Glutamatergic neuron (in vitro differentiated cells): ENCODE measurements at regions not wholly inside any gene's neighbourhood (a gene's known extent, or its start where the extent isn't known, plus 50 kb on each side); places are given as distances from the start of the nearest gene placed in this dataset.

Source experiments
- DNase-seq: peaks from one replicate; pipeline ENCODE4 v3.0.0; 2022
- H3K27ac Mint-ChIP-seq: one replicate; pipeline ENCODE4 v1.8.0; 2020; ENCODE audit warnings: mild to moderate bottlenecking, mixed read lengths, inconsistent platforms; ENCODE audit not compliant: unreplicated experiment
- H3K27me3 Mint-ChIP-seq: one replicate; pipeline ENCODE4 v1.8.0; 2020; ENCODE audit warnings: mild to moderate bottlenecking, moderate library complexity, mixed read lengths, inconsistent platforms; ENCODE audit not compliant: unreplicated experiment
- H3K36me3 Mint-ChIP-seq: one replicate; pipeline ENCODE4 v1.8.0; 2020; ENCODE audit warnings: mild to moderate bottlenecking, mixed read lengths, inconsistent platforms; ENCODE audit not compliant: unreplicated experiment
- H3K4me1 Mint-ChIP-seq: one replicate; pipeline ENCODE4 v1.8.0; 2020; ENCODE audit warnings: mild to moderate bottlenecking, low read depth, mixed read lengths, inconsistent platforms; ENCODE audit not compliant: unreplicated experiment
- H3K4me3 Mint-ChIP-seq: one replicate; pipeline ENCODE4 v1.8.0; 2020; ENCODE audit warnings: mild to moderate bottlenecking, mixed read lengths, inconsistent platforms; ENCODE audit not compliant: unreplicated experiment
- H3K9me3 Mint-ChIP-seq: one replicate; pipeline ENCODE4 v1.8.0; 2020; ENCODE audit warnings: mild to moderate bottlenecking, moderate library complexity, mixed read lengths, inconsistent platforms; ENCODE audit not compliant: unreplicated experiment
- TF ChIP-seq, protein P1 (sequence below): fragments of 200-600 bp; sonication (generic); IDR thresholded peaks from one replicate; pipeline ENCODE4 v1.5.0; 2021; ENCODE audit not compliant: partially characterized antibody, unreplicated experiment

DNA sequence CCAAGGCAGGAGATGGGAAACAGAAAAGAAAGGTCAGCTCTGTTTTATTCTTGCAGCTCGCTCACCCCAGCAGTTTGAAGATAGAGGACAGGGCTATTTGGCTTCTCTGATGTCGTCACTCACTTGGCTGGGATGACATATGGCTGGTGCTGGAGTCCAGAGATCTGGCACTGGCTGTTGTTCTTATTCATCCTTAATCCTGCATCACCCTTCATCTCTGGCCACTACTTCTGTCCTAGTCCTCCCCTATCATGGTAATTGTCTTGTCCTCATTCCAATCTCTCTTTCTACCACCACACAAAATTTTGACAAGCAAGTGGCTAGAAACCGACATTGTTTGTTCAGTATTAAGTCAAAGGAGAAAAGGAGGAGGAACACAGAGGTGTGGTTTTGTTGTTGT lies 103.8 kb upstream of the PDE4B start:
- peak; percentile 24 for DNase-seq
- Mint-ChIP-seq H3K4me3 (no peak overlapping the region), H3K27ac (peak overlapping the region; percentile 60), H3K9me3 (peaks cover 3% of the 10 kb centered on the region), H3K4me1 (peaks cover 6% of the 10 kb centered on the region), H3K36me3 (peaks cover 4% of the 10 kb centered on the region), H3K27me3 (peaks cover 5% of the 10 kb centered on the region)
- TF ChIP-seq, protein P1, sequence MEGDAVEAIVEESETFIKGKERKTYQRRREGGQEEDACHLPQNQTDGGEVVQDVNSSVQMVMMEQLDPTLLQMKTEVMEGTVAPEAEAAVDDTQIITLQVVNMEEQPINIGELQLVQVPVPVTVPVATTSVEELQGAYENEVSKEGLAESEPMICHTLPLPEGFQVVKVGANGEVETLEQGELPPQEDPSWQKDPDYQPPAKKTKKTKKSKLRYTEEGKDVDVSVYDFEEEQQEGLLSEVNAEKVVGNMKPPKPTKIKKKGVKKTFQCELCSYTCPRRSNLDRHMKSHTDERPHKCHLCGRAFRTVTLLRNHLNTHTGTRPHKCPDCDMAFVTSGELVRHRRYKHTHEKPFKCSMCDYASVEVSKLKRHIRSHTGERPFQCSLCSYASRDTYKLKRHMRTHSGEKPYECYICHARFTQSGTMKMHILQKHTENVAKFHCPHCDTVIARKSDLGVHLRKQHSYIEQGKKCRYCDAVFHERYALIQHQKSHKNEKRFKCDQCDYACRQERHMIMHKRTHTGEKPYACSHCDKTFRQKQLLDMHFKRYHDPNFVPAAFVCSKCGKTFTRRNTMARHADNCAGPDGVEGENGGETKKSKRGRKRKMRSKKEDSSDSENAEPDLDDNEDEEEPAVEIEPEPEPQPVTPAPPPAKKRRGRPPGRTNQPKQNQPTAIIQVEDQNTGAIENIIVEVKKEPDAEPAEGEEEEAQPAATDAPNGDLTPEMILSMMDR = no peak

DNA sequence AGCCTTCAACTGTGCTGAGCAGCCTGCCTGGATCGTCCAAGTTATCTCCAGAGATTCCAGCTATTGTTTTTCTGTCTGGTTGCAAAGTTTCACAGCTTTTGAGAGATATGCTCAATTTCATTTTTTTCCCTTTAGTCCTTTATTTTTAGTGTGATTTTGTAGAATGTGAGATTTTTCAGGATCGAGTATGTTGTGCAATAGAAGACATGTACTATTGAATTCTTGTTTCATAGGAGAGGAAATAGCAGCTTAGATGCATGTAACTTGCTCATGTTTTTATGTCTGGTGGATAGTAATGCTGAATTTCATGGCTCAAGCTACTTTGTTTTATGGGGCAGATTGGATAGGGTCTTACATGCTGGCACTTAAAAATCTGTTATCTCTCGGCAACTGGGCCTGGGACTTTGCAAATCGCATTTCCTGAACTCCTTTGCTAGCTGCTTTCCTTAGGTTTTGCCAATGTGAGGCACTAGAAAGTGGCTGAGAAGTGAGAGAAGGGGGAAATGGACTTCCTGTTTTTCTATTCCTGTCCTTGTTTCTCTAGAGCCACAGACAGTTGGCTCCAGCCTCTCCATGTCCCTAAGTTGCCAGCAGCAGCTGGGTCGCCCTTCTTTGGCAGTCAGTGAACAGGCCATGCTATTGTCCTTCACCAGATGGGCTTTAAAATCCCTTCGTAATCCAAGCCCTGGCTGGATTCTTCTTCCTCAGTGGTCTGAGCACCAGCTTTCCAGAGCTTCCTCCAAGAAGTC lies 101.4 kb upstream of the PDE4B start:
- H3K27ac Mint-ChIP-seq = no peak overlapping the region
- no peak for DNase-seq
- H3K4me3 Mint-ChIP-seq = no peak overlapping the region
- peaks cover 5% of the 10 kb centered on the region for H3K27me3 Mint-ChIP-seq
- H3K9me3 Mint-ChIP-seq = peaks cover 3% of the 10 kb centered on the region
- peaks cover 2% of the 10 kb centered on the region for H3K36me3 Mint-ChIP-seq
- H3K4me1 Mint-ChIP-seq = peaks cover 6% of the 10 kb centered on the region
- TF ChIP-seq, protein P1 = no peak

DNA sequence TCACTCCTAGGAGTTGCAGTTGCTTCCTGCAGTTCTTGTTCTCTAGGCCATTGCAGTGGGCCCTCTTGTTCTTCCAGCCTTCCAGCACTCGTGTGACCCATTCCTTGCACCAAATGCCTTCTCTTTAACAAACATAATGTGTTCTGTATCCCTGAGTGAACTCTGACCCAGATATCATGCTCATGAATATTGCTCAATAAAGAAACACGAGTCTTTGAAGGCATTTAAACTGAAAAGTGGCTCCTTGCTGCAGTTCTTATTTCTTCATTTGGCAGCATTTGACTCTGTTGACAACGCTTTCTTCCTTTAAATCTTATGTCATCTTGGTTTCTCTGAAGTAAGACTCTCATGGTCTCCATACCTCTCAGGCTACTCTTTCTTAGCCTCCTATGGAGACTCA lies 100.7 kb upstream of the PDE4B start:
- no peak overlapping the region for H3K27ac Mint-ChIP-seq
- H3K4me3 Mint-ChIP-seq = no peak overlapping the region
- H3K27me3 Mint-ChIP-seq = peaks cover 3% of the 10 kb centered on the region
- H3K4me1 Mint-ChIP-seq = peaks cover 6% of the 10 kb centered on the region
- no peak for DNase-seq
- TF ChIP-seq, protein P1 = no peak
- H3K36me3 Mint-ChIP-seq = no peaks in the 10 kb centered on the region
- H3K9me3 Mint-ChIP-seq = peaks cover 3% of the 10 kb centered on the region

DNA sequence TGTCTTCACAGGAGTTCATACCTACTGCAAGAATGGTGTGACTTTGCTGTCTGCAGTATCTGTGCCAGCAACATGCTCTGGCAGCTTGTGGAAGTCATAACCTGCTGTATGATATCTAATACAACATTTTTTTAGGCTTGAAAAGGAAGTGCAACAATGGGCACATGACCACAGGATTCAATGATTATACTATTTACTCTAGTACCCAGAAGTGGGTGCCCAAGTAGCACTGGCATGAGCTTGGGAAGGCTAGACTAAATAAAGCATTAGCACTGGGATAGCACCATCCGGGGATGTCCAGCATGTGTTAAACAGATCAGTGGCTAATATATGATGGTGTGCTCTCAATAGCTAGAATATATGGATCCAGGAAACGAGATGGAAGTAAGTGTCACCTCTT lies 98.6 kb upstream of the PDE4B start:
- no peak for DNase-seq
- Mint-ChIP-seq H3K36me3 (no peaks in the 10 kb centered on the region), H3K4me1 (no peaks in the 10 kb centered on the region), H3K9me3 (peaks cover 1% of the 10 kb centered on the region), H3K27ac (no peak overlapping the region), H3K27me3 (no peaks in the 10 kb centered on the region), H3K4me3 (no peak overlapping the region)
- TF ChIP-seq, protein P1 = no peak

DNA sequence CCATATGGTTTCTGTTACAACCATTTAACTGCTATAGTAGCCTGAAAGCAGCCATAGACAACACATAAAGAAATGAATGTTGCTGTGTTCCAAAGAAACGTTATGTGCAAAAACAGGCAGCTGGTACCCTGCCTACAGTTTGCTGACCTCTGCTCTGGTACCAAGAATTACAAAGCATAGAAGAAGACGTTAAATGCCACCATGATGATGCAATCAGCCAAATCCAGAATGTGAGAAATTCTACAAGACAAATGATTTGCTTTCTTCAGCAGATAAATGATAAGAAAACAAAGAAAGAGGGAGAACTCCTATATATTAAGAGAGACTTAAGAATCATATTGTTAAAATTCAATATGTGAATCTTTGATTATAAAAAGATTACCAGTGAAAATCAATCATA lies 97.8 kb upstream of the PDE4B start:
- Mint-ChIP-seq H3K27ac (no peak overlapping the region), H3K4me3 (no peak overlapping the region), H3K27me3 (no peaks in the 10 kb centered on the region), H3K36me3 (no peaks in the 10 kb centered on the region), H3K4me1 (no peaks in the 10 kb centered on the region), H3K9me3 (no peaks in the 10 kb centered on the region)
- TF ChIP-seq, protein P1 = no peak
- no peak for DNase-seq
